ENCODE measurements at regions not wholly inside any gene's neighbourhood (a gene's known extent, or its start where the extent isn't known, plus 50 kb on each side); places are given as distances from the start of the nearest gene placed in this dataset.
"Not testable (repeated sequence)": the region's sequence is repeated elsewhere in the genome, so short reads cannot be mapped to it uniquely, and the experiment has no call there.

DNA sequence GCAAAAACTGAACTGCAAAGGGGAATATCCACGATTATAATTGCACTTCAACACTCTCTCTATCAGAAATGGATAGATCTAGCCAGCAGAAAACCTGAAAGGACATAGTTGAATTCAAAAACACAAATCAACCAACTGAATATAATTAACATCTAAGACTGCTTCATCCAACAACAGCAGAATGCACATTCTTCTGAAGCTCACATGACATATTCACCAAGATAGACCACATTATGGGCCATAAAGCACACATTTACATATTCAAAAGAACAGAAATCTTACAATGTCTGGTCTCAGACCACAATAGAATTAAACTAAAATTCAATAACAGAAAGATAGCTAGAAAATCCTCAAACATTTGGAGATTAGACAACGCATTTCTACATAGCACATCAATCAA, 118.3 kb downstream of the FBXO4 start:
- no peaks in the 10 kb centered on the region for H3K36me3 Mint-ChIP-seq
- no peak overlapping the region for H3K27ac Mint-ChIP-seq
- H3K4me1 Mint-ChIP-seq = no peaks in the 10 kb centered on the region
- H3K4me3 Mint-ChIP-seq = no peak overlapping the region
- H3K27me3 Mint-ChIP-seq = peaks cover 14% of the 10 kb centered on the region
- H3K9me3 Mint-ChIP-seq = no peaks in the 10 kb centered on the region
- no peak for DNase-seq

- peaks cover 13% of the 10 kb centered on the region for H3K27me3 Mint-ChIP-seq
- H3K4me3 Mint-ChIP-seq = no peak overlapping the region
- no peaks in the 10 kb centered on the region for H3K4me1 Mint-ChIP-seq
- DNase-seq = peak; percentile 36
- no peak overlapping the region for H3K27ac Mint-ChIP-seq
- no peaks in the 10 kb centered on the region for H3K36me3 Mint-ChIP-seq
- H3K9me3 Mint-ChIP-seq = no peaks in the 10 kb centered on the region
Observed at GRCh38 chr5:42057254-42057690, 132.2 kb downstream of the FBXO4 start.

DNA sequence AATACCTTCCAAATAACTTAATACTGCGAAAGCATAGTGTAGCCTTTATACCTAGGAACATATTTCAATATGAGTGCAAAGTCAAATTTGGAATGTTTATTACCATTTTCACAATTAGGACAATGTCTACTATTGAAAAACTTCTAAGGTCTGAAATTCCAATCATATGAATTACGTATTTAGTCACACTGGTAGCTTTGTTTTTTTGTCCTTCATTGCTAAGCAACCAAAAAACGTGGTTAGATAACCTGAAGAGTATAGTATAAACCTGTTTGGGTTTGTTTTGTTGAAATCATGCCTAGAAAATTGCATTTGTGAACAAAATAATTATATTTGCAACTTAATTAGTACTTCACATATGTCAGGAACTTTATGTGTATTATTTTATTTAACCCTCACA, 134.2 kb downstream of the FBXO4 start:
- Mint-ChIP-seq H3K36me3 (no peaks in the 10 kb centered on the region), H3K4me1 (no peaks in the 10 kb centered on the region), H3K9me3 (no peaks in the 10 kb centered on the region), H3K27me3 (peaks cover 8% of the 10 kb centered on the region), H3K27ac (no peak overlapping the region), H3K4me3 (no peak overlapping the region)
- no peak for DNase-seq

DNA sequence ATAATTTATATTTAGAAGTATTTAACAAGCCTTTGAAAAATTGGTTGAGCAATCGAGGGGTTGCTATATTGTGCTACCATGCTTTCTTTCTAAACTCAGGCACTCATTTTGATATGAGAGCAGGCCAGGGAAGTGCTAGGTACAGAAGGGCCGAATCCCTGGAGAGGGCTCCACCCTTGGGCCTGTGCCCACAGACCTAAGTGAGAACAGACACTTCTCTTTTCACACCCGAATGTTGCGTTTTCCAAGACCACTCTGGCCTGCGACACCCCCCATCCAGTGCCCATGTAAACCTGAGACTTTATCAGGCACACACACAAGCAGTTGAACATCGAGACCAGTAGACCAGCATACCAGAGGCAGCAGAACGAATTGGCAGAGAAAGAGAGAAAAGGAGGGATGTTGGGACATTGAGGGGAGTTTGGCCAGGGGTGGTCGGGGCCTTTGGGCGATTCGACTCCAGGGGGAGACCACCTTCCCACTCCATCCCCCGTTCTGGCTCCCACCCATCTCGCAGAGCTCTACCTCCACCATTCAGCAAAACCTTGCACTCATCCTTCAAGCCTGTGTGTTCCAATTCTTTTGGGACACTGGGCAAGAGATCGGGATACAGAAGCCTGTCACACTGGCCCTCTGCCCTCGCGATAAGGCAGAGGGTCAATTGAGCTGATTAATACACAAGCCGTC, 134.8 kb downstream of the FBXO4 start:
- no peaks in the 10 kb centered on the region for H3K4me1 Mint-ChIP-seq
- no peak for DNase-seq
- peaks cover 8% of the 10 kb centered on the region for H3K27me3 Mint-ChIP-seq
- no peak overlapping the region for H3K4me3 Mint-ChIP-seq
- H3K27ac Mint-ChIP-seq = no peak overlapping the region
- H3K36me3 Mint-ChIP-seq = no peaks in the 10 kb centered on the region
- H3K9me3 Mint-ChIP-seq = no peaks in the 10 kb centered on the region

- H3K9me3 Mint-ChIP-seq = no peaks in the 10 kb centered on the region
- peaks cover 8% of the 10 kb centered on the region for H3K27me3 Mint-ChIP-seq
- H3K4me1 Mint-ChIP-seq = no peaks in the 10 kb centered on the region
- no peak overlapping the region for H3K4me3 Mint-ChIP-seq
- no peaks in the 10 kb centered on the region for H3K36me3 Mint-ChIP-seq
- H3K27ac Mint-ChIP-seq = no peak overlapping the region
- DNase-seq = no peak
Observed at GRCh38 chr5:42061121-42061520, 136.0 kb downstream of the FBXO4 start.

- Mint-ChIP-seq H3K27ac (no peak overlapping the region), H3K4me1 (no peaks in the 10 kb centered on the region), H3K36me3 (no peaks in the 10 kb centered on the region), H3K4me3 (no peak overlapping the region), H3K27me3 (no peaks in the 10 kb centered on the region), H3K9me3 (no peaks in the 10 kb centered on the region)
- no peak for DNase-seq
Observed at GRCh38 chr5:42064821-42065220, 139.7 kb downstream of the FBXO4 start.

DNA sequence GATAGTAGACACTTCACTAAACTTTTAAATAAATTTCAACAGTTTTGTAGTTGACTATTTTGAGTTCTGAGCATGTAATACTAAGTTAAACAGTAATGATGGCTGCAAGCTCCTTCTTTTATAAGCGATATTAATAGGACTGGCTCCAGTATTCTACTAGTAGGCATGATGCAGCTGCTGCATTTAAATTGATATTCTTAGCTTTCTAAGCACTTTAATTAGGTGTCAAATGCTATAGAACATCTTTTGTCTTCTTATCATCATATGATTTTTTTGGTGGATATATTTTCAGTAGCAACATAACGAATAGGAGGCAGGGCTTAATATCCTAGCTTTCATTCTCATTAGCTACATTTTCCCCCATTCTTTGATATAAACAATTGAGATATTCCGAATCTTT, 141.1 kb downstream of the FBXO4 start:
- DNase-seq = no peak
- Mint-ChIP-seq H3K36me3 (no peaks in the 10 kb centered on the region), H3K9me3 (no peaks in the 10 kb centered on the region), H3K27me3 (no peaks in the 10 kb centered on the region), H3K4me1 (no peaks in the 10 kb centered on the region), H3K4me3 (no peak overlapping the region), H3K27ac (no peak overlapping the region)

GRCh38 chr5:42074353-42074752, 149.3 kb downstream of the FBXO4 start:
- no peak for DNase-seq
- peaks cover 2% of the 10 kb centered on the region for H3K9me3 Mint-ChIP-seq
- H3K4me3 Mint-ChIP-seq = no peak overlapping the region
- H3K27me3 Mint-ChIP-seq = no peaks in the 10 kb centered on the region
- H3K36me3 Mint-ChIP-seq = no peaks in the 10 kb centered on the region
- no peaks in the 10 kb centered on the region for H3K4me1 Mint-ChIP-seq
- H3K27ac Mint-ChIP-seq = no peak overlapping the region

DNA sequence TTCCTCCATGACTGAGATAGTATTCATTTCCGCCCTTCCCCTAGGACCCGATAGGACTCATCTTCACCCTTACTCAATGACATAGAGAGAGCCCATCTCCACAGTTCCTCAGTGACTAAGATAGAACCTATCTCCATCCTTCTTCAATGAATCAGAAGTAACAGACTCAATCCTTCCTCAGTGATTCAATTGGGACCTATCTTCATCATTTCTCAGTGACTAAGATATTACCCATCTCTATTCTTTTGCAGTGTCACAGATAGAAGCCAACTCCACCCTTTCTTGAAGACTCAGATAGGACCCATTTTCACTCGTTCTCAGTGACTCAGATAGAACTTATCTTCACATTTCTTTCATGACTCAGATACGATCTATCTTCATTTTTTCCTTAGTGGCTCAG, 164.6 kb downstream of the FBXO4 start:
- no peaks in the 10 kb centered on the region for H3K27me3 Mint-ChIP-seq
- no peaks in the 10 kb centered on the region for H3K36me3 Mint-ChIP-seq
- no peak overlapping the region for H3K4me3 Mint-ChIP-seq
- DNase-seq = no peak
- H3K27ac Mint-ChIP-seq = no peak overlapping the region
- peaks cover 1% of the 10 kb centered on the region for H3K9me3 Mint-ChIP-seq
- no peaks in the 10 kb centered on the region for H3K4me1 Mint-ChIP-seq

DNA sequence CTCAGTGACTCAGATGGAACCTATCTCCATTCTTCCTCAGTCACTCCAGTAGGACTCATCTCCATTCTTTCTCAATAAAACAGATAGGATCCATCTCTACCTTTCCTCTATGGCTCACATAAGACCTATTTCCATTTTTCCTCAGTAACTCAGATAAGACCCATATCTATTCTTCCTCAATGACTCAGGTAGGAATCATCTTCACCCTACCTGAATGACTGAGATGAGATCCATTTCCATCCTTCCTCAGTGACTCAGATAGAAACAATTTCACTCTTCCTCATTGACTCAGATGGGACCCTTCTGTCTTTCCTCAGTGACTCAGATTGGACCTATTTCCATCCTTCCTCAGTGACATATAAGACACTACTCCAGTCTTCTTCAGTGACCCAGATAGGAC, 165.1 kb downstream of the FBXO4 start:
- Mint-ChIP-seq H3K36me3 (no peaks in the 10 kb centered on the region), H3K4me1 (no peaks in the 10 kb centered on the region), H3K9me3 (peaks cover 1% of the 10 kb centered on the region), H3K27me3 (no peaks in the 10 kb centered on the region), H3K27ac (no peak overlapping the region), H3K4me3 (no peak overlapping the region)
- DNase-seq = no peak

- DNase-seq, H3K36me3 Mint-ChIP-seq, H3K9me3 Mint-ChIP-seq, H3K27me3 Mint-ChIP-seq, H3K4me1 Mint-ChIP-seq, H3K4me3 Mint-ChIP-seq, H3K27ac Mint-ChIP-seq: not testable (repeated sequence)
Observed at GRCh38 chr5:42099846-42100245, 174.8 kb downstream of the FBXO4 start.

DNA sequence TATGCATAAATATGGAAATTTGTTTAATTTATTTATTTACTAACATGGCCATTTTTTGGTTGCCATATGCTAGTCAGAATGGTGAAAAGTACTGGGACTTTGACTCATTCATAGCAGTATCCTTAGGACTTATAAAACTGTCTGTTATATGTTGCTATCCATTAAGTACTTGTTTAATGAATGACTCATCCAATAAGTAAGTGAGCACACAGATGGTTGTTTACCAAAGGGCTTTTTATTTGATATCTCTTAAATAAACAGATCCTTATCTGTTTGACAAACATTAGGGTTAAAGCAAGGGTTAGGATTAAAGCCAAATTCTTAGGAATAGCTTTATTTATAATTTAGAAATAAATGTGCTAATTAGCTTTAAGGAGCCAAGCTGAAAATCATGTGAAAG, 183.4 kb downstream of the FBXO4 start:
- Mint-ChIP-seq H3K27ac (no peak overlapping the region), H3K4me1 (peaks cover 2% of the 10 kb centered on the region), H3K36me3 (no peaks in the 10 kb centered on the region), H3K9me3 (peaks cover 6% of the 10 kb centered on the region), H3K27me3 (no peaks in the 10 kb centered on the region), H3K4me3 (no peak overlapping the region)
- DNase-seq = no peak

DNA sequence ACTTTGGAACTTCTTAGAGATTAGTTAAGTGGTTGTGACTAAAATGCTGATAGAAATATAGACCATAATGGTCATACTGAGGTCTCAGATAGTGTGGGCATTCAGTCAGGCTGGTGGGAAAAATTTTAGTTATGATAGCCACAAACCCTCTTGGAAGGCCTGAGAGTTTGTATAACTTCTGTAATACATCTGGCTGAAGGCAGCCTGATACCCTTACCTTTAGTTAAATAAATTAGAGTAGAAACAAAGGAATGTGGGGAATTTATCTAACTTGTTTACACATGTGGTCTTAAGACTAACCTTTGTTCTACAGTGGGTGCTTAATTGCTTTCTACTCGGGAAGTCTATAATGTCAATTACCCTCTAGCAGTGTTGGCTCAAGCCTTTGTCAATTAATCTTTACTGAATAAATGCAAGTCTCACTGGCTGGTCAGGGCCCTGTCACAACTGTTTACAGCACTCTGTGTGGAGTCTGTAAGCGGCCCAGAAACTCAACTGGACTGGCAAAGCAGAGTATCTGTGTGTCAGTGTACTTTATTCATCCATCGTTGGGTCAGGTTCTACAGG, 184.0 kb downstream of the FBXO4 start:
- H3K36me3 Mint-ChIP-seq = no peaks in the 10 kb centered on the region
- H3K4me3 Mint-ChIP-seq = no peak overlapping the region
- no peaks in the 10 kb centered on the region for H3K27me3 Mint-ChIP-seq
- H3K27ac Mint-ChIP-seq = no peak overlapping the region
- H3K4me1 Mint-ChIP-seq = no peaks in the 10 kb centered on the region
- peaks cover 6% of the 10 kb centered on the region for H3K9me3 Mint-ChIP-seq
- no peak for DNase-seq

DNA sequence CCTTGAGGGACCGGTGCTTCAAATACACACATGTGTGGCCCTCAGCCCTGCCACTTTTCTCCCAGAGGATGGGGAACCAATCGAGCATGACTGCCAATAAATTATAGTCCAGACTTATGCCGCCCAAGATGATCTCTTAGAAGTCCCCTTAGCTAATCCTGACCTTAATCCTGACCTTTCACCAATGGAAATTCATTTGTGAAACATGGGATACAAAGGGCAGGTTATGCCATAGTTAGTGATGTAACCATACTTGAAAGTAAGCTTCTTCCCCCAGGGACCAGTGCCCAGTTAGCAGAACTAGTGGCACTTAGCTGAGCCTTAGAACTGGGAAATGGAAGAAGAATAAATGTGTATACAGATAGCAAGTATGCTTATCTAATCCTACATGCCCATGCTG, 190.6 kb downstream of the FBXO4 start:
- H3K27ac Mint-ChIP-seq = not testable (repeated sequence)

DNA sequence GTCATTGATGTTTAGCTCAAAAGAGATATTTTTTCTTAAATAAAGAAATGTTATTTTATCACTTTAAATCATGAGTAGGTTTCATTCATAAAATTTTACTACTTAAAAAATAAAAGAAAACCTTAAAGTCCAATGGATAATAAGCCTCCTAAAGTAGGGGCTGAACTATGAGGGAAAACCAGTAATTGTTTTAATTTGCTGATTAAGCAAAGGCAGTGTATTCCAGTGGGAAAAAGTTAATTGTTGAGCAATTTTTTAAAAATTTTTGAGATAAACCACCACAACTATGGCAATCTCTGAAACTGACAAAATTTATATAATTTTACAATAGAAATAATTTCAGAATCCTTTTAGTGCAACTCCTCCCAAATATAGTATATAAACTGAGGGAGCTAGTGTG, 195.0 kb downstream of the FBXO4 start:
- Mint-ChIP-seq H3K4me3 (no peak overlapping the region), H3K9me3 (no peaks in the 10 kb centered on the region), H3K27ac (no peak overlapping the region), H3K36me3 (no peaks in the 10 kb centered on the region), H3K27me3 (no peaks in the 10 kb centered on the region), H3K4me1 (no peaks in the 10 kb centered on the region)
- DNase-seq = no peak

More for the DNA sequence above, 190.6 kb downstream of the FBXO4 start:
- H3K4me3 Mint-ChIP-seq, H3K4me1 Mint-ChIP-seq, H3K27me3 Mint-ChIP-seq, DNase-seq, H3K36me3 Mint-ChIP-seq, H3K9me3 Mint-ChIP-seq: not testable (repeated sequence)

DNA sequence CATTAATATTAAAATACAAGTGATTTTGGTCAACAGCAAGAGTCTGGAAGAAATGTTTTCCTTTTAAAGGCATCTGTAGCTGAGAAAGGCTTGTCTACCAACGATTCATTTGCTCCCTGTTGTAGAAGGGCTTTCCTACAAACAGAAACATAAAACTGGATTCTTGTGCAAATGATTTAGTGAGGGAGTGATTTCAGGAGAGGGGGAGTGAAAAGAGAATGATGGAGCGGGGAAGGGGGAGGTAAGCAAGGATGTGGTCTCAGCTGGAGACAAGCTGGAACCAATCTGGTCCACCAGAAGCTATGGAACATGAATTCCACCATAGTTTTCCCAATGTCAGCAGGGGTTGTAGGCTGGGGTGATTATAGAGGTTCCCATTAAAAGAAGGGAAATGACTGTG, 196.3 kb downstream of the FBXO4 start:
- Mint-ChIP-seq H3K4me1 (no peaks in the 10 kb centered on the region), H3K27me3 (no peaks in the 10 kb centered on the region), H3K27ac (no peak overlapping the region), H3K4me3 (no peak overlapping the region), H3K36me3 (no peaks in the 10 kb centered on the region), H3K9me3 (no peaks in the 10 kb centered on the region)
- no peak for DNase-seq

Measured in activated naive CD8-positive, alpha-beta T cell treated with anti-CD3 and anti-CD28 coated beads for 36 hours (primary cell).